ENCODE measurements at regions not wholly inside any gene's neighbourhood (a gene's known extent, or its start where the extent isn't known, plus 50 kb on each side); places are given as distances from the start of the nearest gene placed in this dataset.

- TF ChIP-seq CTCF (IDR thresholded peaks at IDR 0.05; ENCODE audit: low read depth, low read length, poor library complexity, severe bottlenecking) (no peak), EZH2phosphoT487 (IDR thresholded peaks at IDR 0.05; ENCODE audit: borderline replicate concordance, low read length) (no peak)
These were observed 696.7 kb downstream of the DHX35 start for GRCh38 chr20:39658662-39659409.

All from DOHH2 (cell line).